Naive thymus-derived CD4-positive, alpha-beta T cell (primary cell): ENCODE measurements at regions not wholly inside any gene's neighbourhood (a gene's known extent, or its start where the extent isn't known, plus 50 kb on each side); places are given as distances from the start of the nearest gene placed in this dataset.

Experiments used
- ATAC-seq: fragments of 150-1000 bp; cut with Tn5 transposase; 2 replicates; pipeline ENCODE4 v1.10.0; 2021; ENCODE audit warnings: mild to moderate bottlenecking, moderate library complexity
- CTCF ChIA-PET: fragments of 350-600 bp; sonication (Branson Sonifier 250); formaldehyde crosslinking; loops from one replicate; lab custom pipeline; 2021; ENCODE audit warnings: antibody characterized with exemption; lab: Charles Lee
- POLR2A ChIA-PET: fragments of 350-600 bp; sonication (Branson Sonifier 250); formaldehyde crosslinking; loops from one replicate; lab custom pipeline; 2021; ENCODE audit warnings: antibody characterized with exemption, inconsistent platforms; lab: Charles Lee
- DNase-seq, 9 donors: peaks; one replicate each; pipeline versions ENCODE4 v3.0.0 to v3.0.0-alpha.2; 2020 to 2022; ENCODE audit warnings: mixed read lengths in 1 of 9
- H3K27ac ChIP-seq: one replicate; pipeline ENCODE4 v1.7.0; 2013; ENCODE audit warnings: mild to moderate bottlenecking, low read depth, low read length, moderate library complexity
- H3K27me3 ChIP-seq, 2 donors: one replicate each; pipeline ENCODE4 v1.7.0; 2013; ENCODE audit warnings: low read length in 2 of 2, mild to moderate bottlenecking in 2 of 2, moderate library complexity in 2 of 2; ENCODE audit not compliant: control insufficient read depth in 2 of 2, insufficient read depth in 2 of 2
- H3K36me3 ChIP-seq, 3 experiments: 1 replicate in 2 of 3; 2 replicates in 1 of 3; pipeline ENCODE4 v1.7.0; 2013; ENCODE audit warnings: low read length in 3 of 3, mild to moderate bottlenecking in 3 of 3, moderate library complexity in 1 of 3; ENCODE audit not compliant: insufficient read depth in 3 of 3, control insufficient read depth in 2 of 3
- H3K4me1 ChIP-seq, 2 donors: one replicate each; pipeline ENCODE4 v1.7.0; 2013; ENCODE audit warnings: low read length in 2 of 2, mild to moderate bottlenecking in 2 of 2, moderate library complexity in 1 of 2; ENCODE audit not compliant: control insufficient read depth in 2 of 2, insufficient read depth in 2 of 2
- H3K4me3 ChIP-seq: 2 replicates; pipeline ENCODE4 v1.7.0; 2013; ENCODE audit warnings: mild to moderate bottlenecking, low read length
- H3K9me3 ChIP-seq, 3 experiments: 1 replicate in 2 of 3; 2 replicates in 1 of 3; pipeline ENCODE4 v1.7.0; 2013; ENCODE audit warnings: low read length in 3 of 3; ENCODE audit not compliant: control insufficient read depth in 2 of 3
- H3K27ac Mint-ChIP-seq, 9 donors: one replicate each; pipeline ENCODE4 v1.8.0; 2020 to 2022; ENCODE audit warnings: mixed read lengths in 9 of 9, mild to moderate bottlenecking in 8 of 9, moderate library complexity in 5 of 9, inconsistent platforms in 2 of 9
- H3K27me3 Mint-ChIP-seq, 5 donors: one replicate each; pipeline ENCODE4 v1.8.0; 2021 to 2022; ENCODE audit warnings: mixed read lengths in 5 of 5, mild to moderate bottlenecking in 1 of 5
- H3K36me3 Mint-ChIP-seq, 5 donors: one replicate each; pipeline ENCODE4 v1.8.0; 2020 to 2022; ENCODE audit warnings: mixed read lengths in 5 of 5, mild to moderate bottlenecking in 3 of 5, inconsistent platforms in 1 of 5
- H3K4me1 Mint-ChIP-seq, 7 donors: one replicate each; pipeline ENCODE4 v1.8.0; 2020 to 2022; ENCODE audit warnings: mixed read lengths in 7 of 7, mild to moderate bottlenecking in 3 of 7, inconsistent platforms in 1 of 7
- H3K4me3 Mint-ChIP-seq, 10 donors: one replicate each; pipeline ENCODE4 v1.8.0; 2020 to 2022; ENCODE audit warnings: mild to moderate bottlenecking in 10 of 10, mixed read lengths in 10 of 10, moderate library complexity in 6 of 10, inconsistent platforms in 2 of 10
- H3K9me3 Mint-ChIP-seq, 11 donors: one replicate each; pipeline ENCODE4 v1.8.0; 2020 to 2022; ENCODE audit warnings: mixed read lengths in 11 of 11, mild to moderate bottlenecking in 4 of 11, inconsistent platforms in 1 of 11, moderate library complexity in 1 of 11
- intact Hi-C, 2 donors: fragments of 100-400 bp; cut with micrococcal nuclease; formaldehyde crosslinking; loops; one replicate each; pipeline ENCODE4 v1.15.1; 2023

DNA sequence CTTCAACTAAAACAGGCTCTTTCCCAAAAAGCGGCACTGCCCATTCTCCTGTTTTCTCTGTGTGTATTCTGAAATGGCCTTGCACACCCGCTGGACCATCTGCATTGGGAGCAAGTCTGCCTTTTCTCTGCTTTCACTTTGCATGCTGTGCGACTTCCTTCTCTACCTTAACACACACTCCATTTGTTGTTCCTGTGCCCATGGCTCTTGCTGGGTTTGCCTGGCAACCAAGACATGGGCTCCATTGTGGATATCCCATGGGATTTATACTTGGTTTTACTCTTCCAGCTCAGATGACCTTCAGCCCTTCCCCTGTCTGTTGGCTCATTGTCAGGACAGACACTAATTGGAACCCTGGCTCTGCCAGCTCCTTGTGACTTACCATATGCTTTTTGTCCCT is 465.3 kb downstream of the REEP3 start:
- ChIA-PET CTCF (no interaction called here), POLR2A (no interaction called here)
- H3K4me1 Mint-ChIP-seq, result no peaks in the 10 kb centered on the region
- H3K4me3 Mint-ChIP-seq, result no peak overlapping the region
- Histone ChIP-seq H3K4me3 (no peak overlapping the region), H3K27me3 (no peaks in the 10 kb centered on the region), H3K36me3 (no peaks in the 10 kb centered on the region), H3K4me1 (no peaks in the 10 kb centered on the region), H3K27ac (no peak overlapping the region), H3K9me3 (no peaks in the 10 kb centered on the region)
- ATAC-seq (no peak), DNase-seq (no peak)
- H3K9me3 Mint-ChIP-seq, result peaks cover 0 to 8% (median 4%) of the 10 kb centered on the region in 11 donors
- H3K27ac Mint-ChIP-seq, result no peak overlapping the region
- intact Hi-C loops, result no loop called here
- peaks cover 0 to 26% (median 12%) of the 10 kb centered on the region in 5 donors for H3K27me3 Mint-ChIP-seq
- no peaks in the 10 kb centered on the region for H3K36me3 Mint-ChIP-seq

DNA sequence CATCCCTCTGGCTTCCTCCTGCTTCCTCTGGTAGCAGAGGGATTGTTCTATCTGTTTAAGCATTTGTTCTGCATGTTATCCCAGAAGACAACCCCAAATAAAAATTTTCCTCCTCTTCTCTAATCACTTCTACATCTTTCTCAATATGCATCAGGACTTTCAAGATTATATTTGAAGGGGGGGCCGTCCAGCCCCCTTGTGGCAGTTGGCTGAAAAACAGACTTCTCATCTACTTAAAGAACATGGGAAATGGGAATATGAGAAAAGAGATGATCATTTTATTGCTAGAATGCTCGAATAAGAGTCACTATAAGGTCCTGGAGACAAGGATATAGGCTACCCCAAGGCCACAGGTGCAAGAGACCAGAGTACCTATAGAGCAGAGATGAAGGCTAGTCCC is 466.0 kb downstream of the REEP3 start:
- CTCF ChIA-PET, result no interaction called here
- intact Hi-C loops, result no loop called here

DNA sequence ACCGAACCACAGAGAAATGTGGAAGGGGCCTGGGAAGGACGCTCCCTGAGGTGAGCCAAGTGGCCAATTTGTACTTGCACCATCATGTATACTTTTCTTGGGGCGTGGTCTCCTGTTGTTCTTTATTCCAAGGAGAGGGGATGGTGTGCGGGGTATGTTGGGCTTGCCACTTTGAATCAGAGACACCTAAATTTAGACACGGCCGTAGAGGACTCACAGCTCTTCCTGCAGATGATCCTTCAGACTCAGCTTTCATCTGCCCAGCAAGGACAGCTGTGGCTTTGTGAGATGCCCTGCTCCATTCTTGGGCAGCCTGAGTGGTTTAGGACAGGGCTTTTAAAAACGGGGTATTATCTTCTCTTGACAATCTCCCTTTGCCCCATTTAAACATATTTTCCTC is 473.2 kb downstream of the REEP3 start:
- ChIA-PET POLR2A (no interaction called here), CTCF (no interaction called here)
- H3K9me3 ChIP-seq, result peaks cover 0 to 5% (median 0%) of the 10 kb centered on the region in 3 experiments
- Mint-ChIP-seq H3K27me3 (peaks cover 0 to 15% (median 7%) of the 10 kb centered on the region in 5 donors), H3K27ac (no peak overlapping the region), H3K4me1 (no peaks in the 10 kb centered on the region), H3K9me3 (peaks cover 0 to 14% (median 4%) of the 10 kb centered on the region in 11 donors), H3K36me3 (no peaks in the 10 kb centered on the region), H3K4me3 (no peak overlapping the region)
- H3K4me3 ChIP-seq, result no peak overlapping the region
- ATAC-seq (no peak), DNase-seq (no peak)
- no peak overlapping the region for H3K27ac ChIP-seq
- intact Hi-C loops, result no loop called here
- no peaks in the 10 kb centered on the region for H3K4me1 ChIP-seq
- no peaks in the 10 kb centered on the region for H3K27me3 ChIP-seq
- H3K36me3 ChIP-seq, result no peaks in the 10 kb centered on the region

More for the DNA sequence above, 466.0 kb downstream of the REEP3 start:
- DNase-seq (no peak), ATAC-seq (no peak)
- POLR2A ChIA-PET, result no interaction called here
- Histone ChIP-seq H3K9me3 (no peaks in the 10 kb centered on the region), H3K27me3 (no peaks in the 10 kb centered on the region), H3K36me3 (no peaks in the 10 kb centered on the region), H3K27ac (no peak overlapping the region), H3K4me3 (no peak overlapping the region), H3K4me1 (no peaks in the 10 kb centered on the region)
- no peak overlapping the region for H3K27ac Mint-ChIP-seq
- peaks cover 0 to 8% (median 4%) of the 10 kb centered on the region in 11 donors for H3K9me3 Mint-ChIP-seq
- H3K4me1 Mint-ChIP-seq, result no peaks in the 10 kb centered on the region
- H3K36me3 Mint-ChIP-seq, result no peaks in the 10 kb centered on the region
- no peak overlapping the region for H3K4me3 Mint-ChIP-seq
- H3K27me3 Mint-ChIP-seq, result peaks cover 0 to 26% (median 12%) of the 10 kb centered on the region in 5 donors

DNA sequence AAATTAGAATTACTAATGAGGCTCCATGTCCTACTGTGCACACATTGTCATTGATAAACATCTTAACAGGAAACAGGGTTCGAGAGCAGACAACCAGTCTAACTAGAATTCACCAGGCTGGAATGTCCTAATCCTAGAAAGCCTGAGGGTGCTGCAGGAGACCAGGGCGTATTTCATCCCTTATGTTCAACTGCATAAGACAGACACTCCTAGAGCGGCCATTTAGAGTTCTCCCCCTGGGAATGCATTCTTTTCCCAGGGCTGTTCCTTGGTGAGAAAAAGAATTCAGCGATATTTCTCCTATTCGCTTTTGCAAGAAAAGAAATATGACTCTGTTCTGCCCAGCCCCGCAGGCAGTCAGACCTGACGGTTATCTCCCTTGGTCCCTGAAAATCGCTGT is 486.0 kb downstream of the REEP3 start:
- ATAC-seq, result no peak

DNA sequence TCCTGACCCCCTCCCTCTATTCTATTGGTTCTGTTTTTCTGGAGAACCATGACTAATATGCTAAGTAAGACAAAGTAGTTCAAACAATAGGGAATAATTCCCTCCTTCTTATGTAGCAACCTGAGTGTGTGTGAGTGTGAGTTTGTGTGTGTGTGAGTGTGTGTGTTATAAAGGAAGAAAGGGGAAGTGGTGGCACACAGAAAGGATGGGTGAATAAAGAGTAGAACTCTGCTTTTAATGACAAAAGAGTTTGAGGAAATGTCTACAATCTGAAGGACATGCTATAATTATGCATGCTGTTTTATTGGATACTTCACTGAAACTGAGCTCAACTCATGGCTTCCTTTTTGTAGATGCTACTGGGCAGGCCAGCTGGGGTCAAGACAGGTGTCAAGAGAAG is 489.5 kb downstream of the REEP3 start:
- Histone ChIP-seq H3K4me3 (no peak overlapping the region), H3K27me3 (no peaks in the 10 kb centered on the region), H3K27ac (no peak overlapping the region), H3K9me3 (no peaks in the 10 kb centered on the region), H3K4me1 (no peaks in the 10 kb centered on the region), H3K36me3 (no peaks in the 10 kb centered on the region)
- Mint-ChIP-seq H3K4me1 (no peaks in the 10 kb centered on the region), H3K27ac (no peak overlapping the region), H3K36me3 (no peaks in the 10 kb centered on the region), H3K27me3 (peaks cover 0 to 9% (median 5%) of the 10 kb centered on the region in 5 donors), H3K9me3 (peaks cover under 1 to 25% (median 9%) of the 10 kb centered on the region in 11 donors), H3K4me3 (no peak overlapping the region)
- ChIA-PET CTCF (no interaction called here), POLR2A (no interaction called here)
- intact Hi-C loops, result no loop called here
- no peak for DNase-seq
- no peak for ATAC-seq

More for the DNA sequence above, 486.0 kb downstream of the REEP3 start:
- no peaks in the 10 kb centered on the region for H3K36me3 ChIP-seq
- intact Hi-C loops, result no loop called here
- H3K27me3 ChIP-seq, result no peaks in the 10 kb centered on the region
- no peak for DNase-seq
- H3K9me3 Mint-ChIP-seq, result peaks cover 1 to 28% (median 12%) of the 10 kb centered on the region in 11 donors
- no peak overlapping the region for H3K4me3 Mint-ChIP-seq
- H3K36me3 Mint-ChIP-seq, result no peaks in the 10 kb centered on the region
- H3K27ac ChIP-seq, result no peak overlapping the region
- H3K27me3 Mint-ChIP-seq, result peaks cover 0 to 17% (median 5%) of the 10 kb centered on the region in 5 donors
- H3K4me1 Mint-ChIP-seq, result no peaks in the 10 kb centered on the region
- no peak overlapping the region for H3K27ac Mint-ChIP-seq
- ChIA-PET CTCF (no interaction called here), POLR2A (no interaction called here)
- H3K4me3 ChIP-seq, result no peak overlapping the region
- H3K4me1 ChIP-seq, result no peaks in the 10 kb centered on the region
- no peaks in the 10 kb centered on the region for H3K9me3 ChIP-seq

DNA sequence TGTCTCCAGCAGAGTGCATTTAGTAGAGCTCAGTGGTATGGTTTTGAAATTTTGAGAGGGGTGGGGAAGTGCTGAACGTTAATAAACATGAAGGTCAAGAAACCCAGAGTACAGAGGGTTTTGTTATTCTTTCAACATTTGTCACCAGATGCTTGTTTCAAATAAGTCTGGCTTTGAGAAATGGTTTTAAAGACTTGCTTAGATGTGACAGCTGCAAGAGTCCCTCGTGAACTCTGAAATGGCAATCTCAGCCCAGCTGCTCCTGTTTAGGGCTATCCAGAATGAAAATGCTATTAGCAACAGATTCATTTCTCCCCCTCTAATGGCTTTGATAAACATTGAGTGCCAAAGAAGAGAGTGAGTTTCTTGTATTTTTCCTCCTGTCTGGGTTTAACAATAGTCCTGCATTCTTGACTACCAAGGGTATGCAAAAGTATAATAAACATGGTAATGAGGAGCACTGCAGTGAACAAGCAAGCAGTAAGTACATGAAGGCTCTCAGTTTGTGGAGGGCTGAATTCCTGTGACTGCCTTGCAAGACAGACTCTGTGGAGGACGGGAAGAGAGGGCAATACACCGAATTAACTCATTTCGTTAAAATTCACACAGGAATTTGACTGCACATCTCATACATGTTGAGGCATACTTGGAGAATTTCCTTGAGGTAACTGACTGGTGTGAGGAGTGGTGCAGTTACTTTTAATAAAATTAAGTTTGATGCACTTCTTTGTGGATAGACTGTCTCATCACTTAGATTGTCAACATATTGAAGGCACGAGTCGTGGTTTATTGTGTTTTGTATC is 490.9 kb downstream of the REEP3 start:
- Histone ChIP-seq H3K27me3 (no peaks in the 10 kb centered on the region), H3K4me3 (no peak overlapping the region), H3K4me1 (no peaks in the 10 kb centered on the region), H3K27ac (no peak overlapping the region), H3K9me3 (no peaks in the 10 kb centered on the region), H3K36me3 (no peaks in the 10 kb centered on the region)
- ATAC-seq (no peak), DNase-seq (no peak)
- no peak overlapping the region for H3K27ac Mint-ChIP-seq
- ChIA-PET CTCF (no interaction called here), POLR2A (no interaction called here)
- H3K4me3 Mint-ChIP-seq, result no peak overlapping the region
- peaks cover 0 to 9% (median 5%) of the 10 kb centered on the region in 5 donors for H3K27me3 Mint-ChIP-seq
- no peaks in the 10 kb centered on the region for H3K36me3 Mint-ChIP-seq
- peaks cover 0 to 12% (median 4%) of the 10 kb centered on the region in 11 donors for H3K9me3 Mint-ChIP-seq
- intact Hi-C loops, result no loop called here
- H3K4me1 Mint-ChIP-seq, result no peaks in the 10 kb centered on the region

DNA sequence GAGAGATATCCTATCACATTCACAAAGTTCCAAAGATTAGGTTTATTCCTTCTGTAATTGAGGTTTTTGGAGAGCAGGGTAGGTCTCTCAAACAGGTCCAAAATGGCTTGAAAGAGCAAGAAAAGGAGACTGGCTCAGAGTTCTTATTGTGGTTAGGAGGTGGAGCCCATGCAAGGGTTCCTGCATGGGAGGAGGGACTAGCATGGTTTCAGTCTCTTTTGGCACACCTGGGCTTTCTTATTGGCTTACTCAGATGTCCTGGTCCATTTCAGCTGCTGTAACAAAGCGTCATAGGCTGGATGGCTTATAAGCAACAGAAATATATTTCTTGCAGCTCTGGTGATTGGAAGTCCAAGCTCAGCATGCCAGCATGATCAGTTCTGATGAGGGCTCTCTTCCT is 493.1 kb downstream of the REEP3 start:
- no peak for DNase-seq
- no peaks in the 10 kb centered on the region for H3K4me1 ChIP-seq
- POLR2A ChIA-PET, result no interaction called here
- Mint-ChIP-seq H3K27ac (no peak overlapping the region), H3K4me3 (no peak overlapping the region), H3K9me3 (peaks cover 0 to 14% (median 1%) of the 10 kb centered on the region in 11 donors), H3K36me3 (no peaks in the 10 kb centered on the region), H3K4me1 (no peaks in the 10 kb centered on the region), H3K27me3 (peaks cover 0 to 9% (median 5%) of the 10 kb centered on the region in 5 donors)
- intact Hi-C loops, result no loop called here
- CTCF ChIA-PET, result no interaction called here
- H3K27ac ChIP-seq, result no peak overlapping the region
- no peaks in the 10 kb centered on the region for H3K9me3 ChIP-seq
- no peaks in the 10 kb centered on the region for H3K36me3 ChIP-seq
- no peak overlapping the region for H3K4me3 ChIP-seq
- H3K27me3 ChIP-seq, result no peaks in the 10 kb centered on the region
- no peak for ATAC-seq
